Uterus (tissue), 3 donors: ENCODE measurements at regions not wholly inside any gene's neighbourhood (a gene's known extent, or its start where the extent isn't known, plus 50 kb on each side); places are given as distances from the start of the nearest gene placed in this dataset.

ENCODE experiments used
- DNase-seq, 2 donors: peaks; one replicate each; pipeline ENCODE4 v3.0.0-alpha.2; 2019 to 2020
- H3K27ac ChIP-seq, 2 donors: fragments of 200-600 bp; sonication (generic); 1 replicate in 1 of 2; 2 replicates in 1 of 2; pipeline ENCODE4 v1.5.1; 2016 to 2018
- H3K27me3 ChIP-seq, 2 donors: fragments of 200-600 bp; sonication (generic); one replicate each; pipeline ENCODE4 v1.5.1; 2018 to 2019; ENCODE audit warnings: control low read depth in 1 of 2
- H3K36me3 ChIP-seq, 2 donors: fragments of 200-600 bp; sonication (generic); one replicate each; pipeline ENCODE4 v1.5.1; 2019; ENCODE audit warnings: control low read depth in 1 of 2
- H3K4me1 ChIP-seq, 2 donors: fragments of 200-600 bp; sonication (generic); one replicate each; pipeline ENCODE4 v1.5.1; 2018 to 2019; ENCODE audit warnings: control low read depth in 1 of 2
- H3K4me3 ChIP-seq, 2 donors: fragments of 200-600 bp; sonication (generic); 1 replicate in 1 of 2; 2 replicates in 1 of 2; pipeline ENCODE4 v1.5.1; 2018 to 2019; ENCODE audit warnings: mild to moderate bottlenecking in 1 of 2
- H3K9me3 ChIP-seq, 2 donors: fragments of 200-600 bp; sonication (generic); one replicate each; pipeline ENCODE4 v1.5.1; 2019; ENCODE audit warnings: control low read depth in 1 of 2
- POLR2A ChIP-seq, 2 donors: fragments of 450-650 bp; IDR thresholded peaks; one replicate each; pipeline ENCODE4 v1.6.1; 2016; ENCODE audit warnings: antibody characterized with exemption in 2 of 2, mild to moderate bottlenecking in 1 of 2, moderate library complexity in 1 of 2
- intact Hi-C: fragments of 100-400 bp; cut with DNase I; formaldehyde crosslinking; loops from one replicate; pipeline ENCODE4 v1.15.1; 2023; ENCODE audit warnings: low total_unique reads
- TF ChIP-seq, protein P1 (sequence below), 4 experiments: fragments of 200-600 bp in 2 of 4; fragments of 450-650 bp in 2 of 4; sonication (generic) in 2 of 4; IDR thresholded peaks; one replicate each; pipeline ENCODE4 v1.5.1; 2016 to 2019; ENCODE audit warnings: antibody characterized with exemption in 4 of 4, mild to moderate bottlenecking in 2 of 4, moderate library complexity in 1 of 4
- donor health status: DM: yes; HTN: yes; CAD: no.

GRCh38 chr12:124658302-124658701 lies 90.9 kb upstream of the NCOR2 start:
- no peak for DNase-seq
- H3K27ac ChIP-seq, result no peak overlapping the region
- no peaks in the 10 kb centered on the region for H3K27me3 ChIP-seq
- no peaks in the 10 kb centered on the region for H3K36me3 ChIP-seq
- intact Hi-C loops, result no loop called here
- TF ChIP-seq, protein P1, sequence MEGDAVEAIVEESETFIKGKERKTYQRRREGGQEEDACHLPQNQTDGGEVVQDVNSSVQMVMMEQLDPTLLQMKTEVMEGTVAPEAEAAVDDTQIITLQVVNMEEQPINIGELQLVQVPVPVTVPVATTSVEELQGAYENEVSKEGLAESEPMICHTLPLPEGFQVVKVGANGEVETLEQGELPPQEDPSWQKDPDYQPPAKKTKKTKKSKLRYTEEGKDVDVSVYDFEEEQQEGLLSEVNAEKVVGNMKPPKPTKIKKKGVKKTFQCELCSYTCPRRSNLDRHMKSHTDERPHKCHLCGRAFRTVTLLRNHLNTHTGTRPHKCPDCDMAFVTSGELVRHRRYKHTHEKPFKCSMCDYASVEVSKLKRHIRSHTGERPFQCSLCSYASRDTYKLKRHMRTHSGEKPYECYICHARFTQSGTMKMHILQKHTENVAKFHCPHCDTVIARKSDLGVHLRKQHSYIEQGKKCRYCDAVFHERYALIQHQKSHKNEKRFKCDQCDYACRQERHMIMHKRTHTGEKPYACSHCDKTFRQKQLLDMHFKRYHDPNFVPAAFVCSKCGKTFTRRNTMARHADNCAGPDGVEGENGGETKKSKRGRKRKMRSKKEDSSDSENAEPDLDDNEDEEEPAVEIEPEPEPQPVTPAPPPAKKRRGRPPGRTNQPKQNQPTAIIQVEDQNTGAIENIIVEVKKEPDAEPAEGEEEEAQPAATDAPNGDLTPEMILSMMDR (IDR thresholded peaks at IDR 0.05), result no peak
- TF ChIP-seq POLR2A (IDR thresholded peaks at IDR 0.05), result no peak
- H3K4me3 ChIP-seq, result no peak overlapping the region
- H3K4me1 ChIP-seq, result peaks cover 0 to 23% of the 10 kb centered on the region in 2 donors
- H3K9me3 ChIP-seq, result no peaks in the 10 kb centered on the region

GRCh38 chr12:124656947-124657434 lies 89.6 kb upstream of the NCOR2 start:
- Histone ChIP-seq H3K9me3 (no peaks in the 10 kb centered on the region), H3K36me3 (no peaks in the 10 kb centered on the region), H3K4me1 (peaks cover 0 to 23% of the 10 kb centered on the region in 2 donors), H3K27ac (no peak overlapping the region), H3K27me3 (no peaks in the 10 kb centered on the region), H3K4me3 (no peak overlapping the region)
- TF ChIP-seq, protein P1 (IDR thresholded peaks at IDR 0.05), result no peak
- TF ChIP-seq POLR2A (IDR thresholded peaks at IDR 0.05), result no peak
- intact Hi-C loops, result no loop called here
- DNase-seq, result no peak

GRCh38 chr12:124655698-124656516 lies 88.5 kb upstream of the NCOR2 start:
- intact Hi-C loops, result no loop called here
- peak in 1 of 2 donors; percentile 18 for TF ChIP-seq POLR2A (IDR thresholded peaks at IDR 0.05)
- TF ChIP-seq, protein P1 (IDR thresholded peaks at IDR 0.05), result no peak
- Histone ChIP-seq H3K27me3 (no peaks in the 10 kb centered on the region), H3K36me3 (no peaks in the 10 kb centered on the region), H3K4me3 (no peak overlapping the region), H3K4me1 (peaks cover 0 to 21% of the 10 kb centered on the region in 2 donors), H3K27ac (peak overlapping the region; percentile 82 to 84), H3K9me3 (no peaks in the 10 kb centered on the region)
- peak; percentile 86 to 89 for DNase-seq

GRCh38 chr12:124655048-124655697 lies 87.8 kb upstream of the NCOR2 start:
- Histone ChIP-seq H3K9me3 (no peaks in the 10 kb centered on the region), H3K4me3 (no peak overlapping the region), H3K4me1 (peaks cover 0 to 15% of the 10 kb centered on the region in 2 donors), H3K27me3 (no peaks in the 10 kb centered on the region), H3K36me3 (no peaks in the 10 kb centered on the region), H3K27ac (peak overlapping the region; percentile 82 to 84)
- peak; percentile 65 to 73 for DNase-seq
- intact Hi-C loops, result no loop called here
- TF ChIP-seq, protein P1 (IDR thresholded peaks at IDR 0.05), result no peak

GRCh38 chr12:124654666-124655047 lies 87.2 kb upstream of the NCOR2 start:
- TF ChIP-seq, protein P1 (IDR thresholded peaks at IDR 0.05), result no peak
- no peak for TF ChIP-seq POLR2A (IDR thresholded peaks at IDR 0.05)
- DNase-seq, result no peak
- H3K9me3 ChIP-seq, result no peaks in the 10 kb centered on the region
- peak overlapping the region; percentile 82 to 84 for H3K27ac ChIP-seq
- intact Hi-C loops, result no loop called here
- peaks cover 0 to 15% of the 10 kb centered on the region in 2 donors for H3K4me1 ChIP-seq
- no peak overlapping the region for H3K4me3 ChIP-seq
- no peaks in the 10 kb centered on the region for H3K27me3 ChIP-seq
- no peaks in the 10 kb centered on the region for H3K36me3 ChIP-seq
